GM13977 (cell line): ENCODE measurements at regions not wholly inside any gene's neighbourhood (a gene's known extent, or its start where the extent isn't known, plus 50 kb on each side); places are given as distances from the start of the nearest gene placed in this dataset.

Source experiments
- DNase-seq: peaks from one replicate; pipeline ENCODE4 v3.0.0; 2012; ENCODE audit warnings: low spot score
- in situ Hi-C: fragments of 300-500 bp; cut with MboI; formaldehyde crosslinking; loops from one replicate; pipeline ENCODE4 v1.12.0; 2022; ENCODE audit warnings: low sequenced_read_pairs, low pct_unique_long_range_greater_than_20kb, mixed read lengths, inconsistent platforms; ENCODE audit not compliant: unreplicated experiment
- TF ChIP-seq, protein P1 (sequence below): IDR thresholded peaks from 2 replicates; pipeline ENCODE4 v1.5.1; 2012; ENCODE audit warnings: mild to moderate bottlenecking, control low read depth; ENCODE audit not compliant: insufficient read depth; ENCODE audit errors: extremely low read depth, missing control alignments

DNA sequence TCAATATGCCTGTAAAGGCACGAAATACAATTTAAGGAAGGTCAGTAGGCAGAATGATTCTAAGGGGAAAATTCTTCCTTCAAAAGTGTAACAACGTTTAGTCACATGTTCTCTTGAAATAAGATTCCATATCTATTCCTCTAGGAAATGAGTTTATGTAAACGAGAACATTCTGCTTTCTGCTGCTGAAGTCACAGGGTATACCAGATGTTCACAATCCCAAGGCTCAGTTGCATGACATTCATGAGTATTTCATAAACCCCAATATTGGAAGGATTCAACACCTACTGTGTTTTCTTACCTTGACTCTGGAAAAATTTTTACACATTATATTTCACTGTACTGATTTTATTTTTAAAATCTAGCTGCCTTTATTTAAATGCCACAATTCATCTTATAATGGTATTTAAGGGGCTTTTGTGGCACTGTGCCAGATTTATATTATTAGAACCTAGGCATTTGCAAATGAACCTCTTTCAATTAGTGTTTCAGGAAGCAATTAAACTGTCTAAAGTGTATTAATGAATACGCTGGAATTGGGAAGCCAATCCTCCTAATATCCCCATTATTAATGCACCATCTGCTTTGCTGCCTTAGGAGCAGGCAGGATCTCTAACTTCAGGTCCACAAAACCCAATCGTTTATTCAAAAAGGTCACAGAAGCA, 542.6 kb upstream of the KLHL29 start:
- TF ChIP-seq, protein P1, sequence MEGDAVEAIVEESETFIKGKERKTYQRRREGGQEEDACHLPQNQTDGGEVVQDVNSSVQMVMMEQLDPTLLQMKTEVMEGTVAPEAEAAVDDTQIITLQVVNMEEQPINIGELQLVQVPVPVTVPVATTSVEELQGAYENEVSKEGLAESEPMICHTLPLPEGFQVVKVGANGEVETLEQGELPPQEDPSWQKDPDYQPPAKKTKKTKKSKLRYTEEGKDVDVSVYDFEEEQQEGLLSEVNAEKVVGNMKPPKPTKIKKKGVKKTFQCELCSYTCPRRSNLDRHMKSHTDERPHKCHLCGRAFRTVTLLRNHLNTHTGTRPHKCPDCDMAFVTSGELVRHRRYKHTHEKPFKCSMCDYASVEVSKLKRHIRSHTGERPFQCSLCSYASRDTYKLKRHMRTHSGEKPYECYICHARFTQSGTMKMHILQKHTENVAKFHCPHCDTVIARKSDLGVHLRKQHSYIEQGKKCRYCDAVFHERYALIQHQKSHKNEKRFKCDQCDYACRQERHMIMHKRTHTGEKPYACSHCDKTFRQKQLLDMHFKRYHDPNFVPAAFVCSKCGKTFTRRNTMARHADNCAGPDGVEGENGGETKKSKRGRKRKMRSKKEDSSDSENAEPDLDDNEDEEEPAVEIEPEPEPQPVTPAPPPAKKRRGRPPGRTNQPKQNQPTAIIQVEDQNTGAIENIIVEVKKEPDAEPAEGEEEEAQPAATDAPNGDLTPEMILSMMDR, result no peak
- in situ Hi-C loops, result no loop called here
- DNase-seq, result no peak

- DNase-seq, result no peak
- TF ChIP-seq, protein P1, result no peak
- in situ Hi-C loops, result no loop called here
Measured at GRCh38 chr2:22843919-22844537, 541.0 kb upstream of the KLHL29 start.

- no peak for DNase-seq
- in situ Hi-C loops, result no loop called here
- TF ChIP-seq, protein P1, result no peak
Measured at GRCh38 chr2:22850310-22850709, 534.7 kb upstream of the KLHL29 start.

- TF ChIP-seq, protein P1, result no peak
- DNase-seq, result no peak
- in situ Hi-C loops, result no loop called here
Measured at GRCh38 chr2:22854588-22854987, 530.4 kb upstream of the KLHL29 start.

- in situ Hi-C loops, result no loop called here
- TF ChIP-seq, protein P1, result no peak
- no peak for DNase-seq
Measured at GRCh38 chr2:22855081-22855480, 529.9 kb upstream of the KLHL29 start.

DNA sequence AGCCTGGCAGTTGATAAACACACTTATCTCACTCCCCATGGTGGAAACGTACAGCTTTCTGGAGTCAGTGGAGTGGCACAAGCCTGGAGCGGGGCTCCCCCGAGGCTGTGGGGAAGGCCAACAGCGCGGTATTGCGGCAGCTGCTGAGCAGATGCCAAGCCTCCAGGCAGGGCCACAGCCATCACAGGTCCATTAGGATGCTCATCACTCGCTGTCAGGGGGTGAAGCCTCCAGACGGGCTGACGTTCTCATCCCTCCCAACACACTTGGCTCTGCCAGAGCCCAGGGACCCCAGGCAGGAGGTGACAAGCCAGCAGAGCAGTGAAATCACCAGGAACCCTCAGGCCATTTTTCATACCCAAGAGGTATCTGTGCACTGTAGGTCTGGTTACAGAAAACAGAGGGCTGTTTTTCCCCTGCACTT, 529.2 kb upstream of the KLHL29 start:
- TF ChIP-seq, protein P1, result no peak
- DNase-seq, result no peak
- in situ Hi-C loops, result no loop called here
